Uterus (tissue), 3 donors: ENCODE measurements at regions not wholly inside any gene's neighbourhood (a gene's known extent, or its start where the extent isn't known, plus 50 kb on each side); places are given as distances from the start of the nearest gene placed in this dataset.

Source experiments
- DNase-seq, 2 donors: peaks; one replicate each; pipeline ENCODE4 v3.0.0-alpha.2; 2019 to 2020
- H3K27ac ChIP-seq, 2 donors: fragments of 200-600 bp; sonication (generic); 1 replicate in 1 of 2; 2 replicates in 1 of 2; pipeline ENCODE4 v1.5.1; 2016 to 2018
- H3K27me3 ChIP-seq, 2 donors: fragments of 200-600 bp; sonication (generic); one replicate each; pipeline ENCODE4 v1.5.1; 2018 to 2019; ENCODE audit warnings: control low read depth in 1 of 2
- H3K36me3 ChIP-seq, 2 donors: fragments of 200-600 bp; sonication (generic); one replicate each; pipeline ENCODE4 v1.5.1; 2019; ENCODE audit warnings: control low read depth in 1 of 2
- H3K4me1 ChIP-seq, 2 donors: fragments of 200-600 bp; sonication (generic); one replicate each; pipeline ENCODE4 v1.5.1; 2018 to 2019; ENCODE audit warnings: control low read depth in 1 of 2
- H3K4me3 ChIP-seq, 2 donors: fragments of 200-600 bp; sonication (generic); 1 replicate in 1 of 2; 2 replicates in 1 of 2; pipeline ENCODE4 v1.5.1; 2018 to 2019; ENCODE audit warnings: mild to moderate bottlenecking in 1 of 2
- H3K9me3 ChIP-seq, 2 donors: fragments of 200-600 bp; sonication (generic); one replicate each; pipeline ENCODE4 v1.5.1; 2019; ENCODE audit warnings: control low read depth in 1 of 2
- CTCF ChIP-seq, 4 experiments: fragments of 200-600 bp in 2 of 4; fragments of 450-650 bp in 2 of 4; sonication (generic) in 2 of 4; IDR thresholded peaks; one replicate each; pipeline ENCODE4 v1.5.1; 2016 to 2019; ENCODE audit warnings: antibody characterized with exemption in 4 of 4, mild to moderate bottlenecking in 2 of 4, moderate library complexity in 1 of 4
- POLR2A ChIP-seq, 2 donors: fragments of 450-650 bp; IDR thresholded peaks; one replicate each; pipeline ENCODE4 v1.6.1; 2016; ENCODE audit warnings: antibody characterized with exemption in 2 of 2, mild to moderate bottlenecking in 1 of 2, moderate library complexity in 1 of 2
- intact Hi-C: fragments of 100-400 bp; cut with DNase I; formaldehyde crosslinking; loops from one replicate; pipeline ENCODE4 v1.15.1; 2023; ENCODE audit warnings: low total_unique reads
- donor health status: DM: yes; HTN: yes; CAD: no.

DNA sequence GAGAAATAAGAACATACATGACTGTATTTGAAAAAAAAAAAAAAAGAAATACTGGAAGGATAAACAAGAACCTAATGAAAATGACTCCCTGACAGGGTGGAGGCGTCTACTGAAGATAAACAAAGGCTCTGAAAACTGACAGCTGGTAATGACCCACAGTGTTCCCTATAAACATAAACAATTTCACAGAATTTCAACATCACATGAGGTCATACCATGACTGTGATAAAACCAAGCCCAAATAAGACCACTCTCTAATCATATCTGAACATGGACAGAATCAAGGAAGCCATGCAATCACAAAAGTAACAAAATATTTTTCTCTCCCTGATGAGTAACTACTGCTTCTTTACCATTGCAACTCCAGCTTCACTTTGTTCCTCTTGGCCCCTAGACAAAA is 159.3 kb downstream of the FAM124B start:
- Histone ChIP-seq H3K27ac (no peak overlapping the region), H3K4me1 (no peaks in the 10 kb centered on the region), H3K36me3 (no peaks in the 10 kb centered on the region), H3K27me3 (no peaks in the 10 kb centered on the region), H3K9me3 (no peaks in the 10 kb centered on the region), H3K4me3 (no peak overlapping the region)
- intact Hi-C loops: no loop called here
- no peak for TF ChIP-seq POLR2A (IDR thresholded peaks at IDR 0.05)
- no peak for TF ChIP-seq CTCF (IDR thresholded peaks at IDR 0.05)
- no peak for DNase-seq

GRCh38 chr2:224241812-224242211 is 160.1 kb downstream of the FAM124B start:
- no peak for DNase-seq
- no peaks in the 10 kb centered on the region for H3K36me3 ChIP-seq

DNA sequence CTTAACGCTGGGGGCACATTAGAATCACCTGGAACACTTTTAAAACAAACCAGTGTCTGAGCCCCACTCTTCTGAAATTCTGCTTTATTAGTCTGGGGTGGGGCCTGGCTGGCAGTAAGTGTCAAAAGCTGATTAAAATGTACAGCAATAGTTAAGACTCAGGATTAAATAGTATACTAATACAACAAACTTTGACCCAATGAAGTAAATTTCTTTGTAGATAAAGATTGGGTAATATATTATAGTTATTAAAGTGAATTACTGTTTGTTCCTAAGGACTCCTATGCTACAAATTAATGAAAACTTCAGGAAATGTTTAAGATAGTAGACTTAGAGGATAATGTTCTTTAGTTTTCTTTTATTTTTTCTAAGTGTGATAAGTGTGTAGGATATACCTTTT is 160.9 kb downstream of the FAM124B start:
- Histone ChIP-seq H3K27ac (no peak overlapping the region), H3K27me3 (no peaks in the 10 kb centered on the region), H3K36me3 (no peaks in the 10 kb centered on the region), H3K9me3 (no peaks in the 10 kb centered on the region), H3K4me3 (no peak overlapping the region), H3K4me1 (no peaks in the 10 kb centered on the region)
- intact Hi-C loops: no loop called here
- no peak for TF ChIP-seq POLR2A (IDR thresholded peaks at IDR 0.05)
- TF ChIP-seq CTCF (IDR thresholded peaks at IDR 0.05): no peak
- DNase-seq: no peak

More at GRCh38 chr2:224241812-224242211, 160.1 kb downstream of the FAM124B start:
- no peaks in the 10 kb centered on the region for H3K4me1 ChIP-seq
- H3K27me3 ChIP-seq: no peaks in the 10 kb centered on the region
- TF ChIP-seq CTCF (IDR thresholded peaks at IDR 0.05): no peak
- TF ChIP-seq POLR2A (IDR thresholded peaks at IDR 0.05): no peak
- H3K9me3 ChIP-seq: no peaks in the 10 kb centered on the region
- intact Hi-C loops: no loop called here
- H3K27ac ChIP-seq: no peak overlapping the region
- no peak overlapping the region for H3K4me3 ChIP-seq

GRCh38 chr2:224223851-224224555 is 177.9 kb downstream of the FAM124B start:
- Histone ChIP-seq H3K36me3 (no peaks in the 10 kb centered on the region), H3K27ac (no peak overlapping the region), H3K9me3 (no peaks in the 10 kb centered on the region), H3K4me3 (no peak overlapping the region), H3K4me1 (no peaks in the 10 kb centered on the region), H3K27me3 (no peaks in the 10 kb centered on the region)
- DNase-seq: no peak
- no peak for TF ChIP-seq CTCF (IDR thresholded peaks at IDR 0.05)
- TF ChIP-seq POLR2A (IDR thresholded peaks at IDR 0.05): no peak
- intact Hi-C loops: no loop called here

DNA sequence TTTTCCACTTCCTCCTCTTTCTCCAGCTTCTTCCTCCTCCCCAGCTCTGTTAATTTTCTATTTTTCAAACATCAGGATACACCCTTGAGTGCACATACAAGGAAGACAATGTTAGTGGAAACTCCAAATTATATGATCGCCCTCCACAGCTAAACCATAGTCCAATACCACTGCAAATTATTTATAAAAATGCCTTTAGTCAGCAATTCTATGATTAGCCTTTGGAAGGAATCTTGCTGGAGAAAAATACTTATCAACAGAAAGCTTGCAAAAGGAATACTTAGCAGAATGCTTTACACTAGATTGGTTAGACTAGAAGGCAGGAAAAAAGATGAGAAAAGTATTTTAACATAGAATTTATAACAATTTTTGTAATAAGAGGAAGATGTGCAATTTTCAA is 178.9 kb downstream of the FAM124B start:
- Histone ChIP-seq H3K27ac (no peak overlapping the region), H3K27me3 (no peaks in the 10 kb centered on the region), H3K4me1 (no peaks in the 10 kb centered on the region), H3K9me3 (no peaks in the 10 kb centered on the region), H3K4me3 (no peak overlapping the region), H3K36me3 (no peaks in the 10 kb centered on the region)
- intact Hi-C loops: no loop called here
- TF ChIP-seq POLR2A (IDR thresholded peaks at IDR 0.05) (no peak), CTCF (IDR thresholded peaks at IDR 0.05) (no peak)
- no peak for DNase-seq
